OCI-LY3 (cell line): ENCODE measurements at regions not wholly inside any gene's neighbourhood (a gene's known extent, or its start where the extent isn't known, plus 50 kb on each side); places are given as distances from the start of the nearest gene placed in this dataset.
"Not testable (repeated sequence)": the region's sequence is repeated elsewhere in the genome, so short reads cannot be mapped to it uniquely, and the experiment has no call there.

ENCODE experiments used
- H2AFZ ChIP-seq: fragments of 200-600, 300-600 bp; shearing (Covaris generic); 2 replicates; pipeline ENCODE4 v1.6.0; 2014; ENCODE audit warnings: antibody characterized with exemption, low read depth, low read length
- H3K27ac ChIP-seq: fragments of 200-600, 300-600 bp; sonication (generic); 2 replicates; pipeline ENCODE4 v1.5.1; 2014; ENCODE audit warnings: mild to moderate bottlenecking, low read length, moderate library complexity, mixed read lengths
- H3K27me3 ChIP-seq: fragments of 200-600, 300-600 bp; sonication (generic); 2 replicates; pipeline ENCODE4 v1.6.1; 2014; ENCODE audit warnings: low read depth, low read length, mixed read lengths
- H3K36me3 ChIP-seq: fragments of 200-600, 300-600 bp; sonication (generic); replicated peaks from 2 replicates; pipeline ENCODE3; 2014; ENCODE audit warnings: low read depth, low read length, mixed read lengths
- H3K4me1 ChIP-seq: fragments of 300-600, 200-600 bp; sonication (generic); 2 replicates; pipeline ENCODE4 v1.6.1; 2014; ENCODE audit warnings: low read length, mixed read lengths
- H3K4me2 ChIP-seq: fragments of 200-600, 300-600 bp; sonication (generic); 2 replicates; pipeline ENCODE4 v1.6.1; 2014; ENCODE audit warnings: low read length, mixed read lengths
- H3K4me3 ChIP-seq: fragments of 300-600, 200-600 bp; sonication (generic); 2 replicates; pipeline ENCODE4 v1.5.1; 2014; ENCODE audit warnings: antibody characterized with exemption, mild to moderate bottlenecking, low read length, moderate library complexity
- H3K79me2 ChIP-seq: fragments of 300-600, 200-600 bp; shearing (Covaris generic); 2 replicates; pipeline ENCODE4 v1.6.1; 2014; ENCODE audit warnings: mild to moderate bottlenecking, low read length, mixed read lengths
- H3K9ac ChIP-seq: fragments of 300-600, 200-600 bp; shearing (Covaris generic); 2 replicates; pipeline ENCODE4 v1.6.0; 2014; ENCODE audit warnings: mild to moderate bottlenecking, low read length, moderate library complexity
- H3K9me3 ChIP-seq: fragments of 200-600, 300-600 bp; shearing (Covaris generic); 2 replicates; pipeline ENCODE4 v1.6.1; 2014; ENCODE audit warnings: low read length, mixed read lengths; ENCODE audit not compliant: insufficient read depth
- H4K20me1 ChIP-seq: fragments of 200-600, 300-600 bp; sonication (generic); 2 replicates; pipeline ENCODE4 v1.6.1; 2016; ENCODE audit warnings: low read length, mixed read lengths; ENCODE audit not compliant: insufficient read depth
- CTCF ChIP-seq: fragments of 200-600, 300-600 bp; sonication (generic); IDR thresholded peaks from 2 replicates; pipeline ENCODE4 v1.5.1; 2014; ENCODE audit warnings: antibody characterized with exemption, low read length, low read depth
- EZH2phosphoT487 ChIP-seq: fragments of 200-600 bp; shearing (Covaris generic); IDR thresholded peaks from 2 replicates; pipeline ENCODE4 v1.6.1; 2018; ENCODE audit warnings: antibody characterized with exemption, mixed run types, low read depth

- Histone ChIP-seq H3K36me3 (peaks cover 3% of the 10 kb centered on the region), H3K79me2 (no peaks in the 10 kb centered on the region), H3K9ac (no peak overlapping the region), H3K4me2 (no peak overlapping the region), H3K9me3 (no peaks in the 10 kb centered on the region), H3K27me3 (no peaks in the 10 kb centered on the region), H3K4me1 (no peaks in the 10 kb centered on the region), H3K4me3 (no peak overlapping the region), H4K20me1 (no peaks in the 10 kb centered on the region), H3K27ac (no peak overlapping the region), H2AFZ (no peak overlapping the region)
- TF ChIP-seq CTCF = no peak
- no peak for TF ChIP-seq EZH2phosphoT487
Measured at GRCh38 chr18:44342946-44343345, 337.7 kb upstream of the SETBP1 start.

- peak overlapping the region; percentile 7; the same call in 1 of the 2 replicates for H2AFZ ChIP-seq
- H3K36me3 ChIP-seq = peaks cover 2% of the 10 kb centered on the region
- H3K79me2 ChIP-seq = no peaks in the 10 kb centered on the region
- no peak overlapping the region for H3K4me3 ChIP-seq
- H4K20me1 ChIP-seq = no peaks in the 10 kb centered on the region
- H3K9ac ChIP-seq = no peak overlapping the region
- H3K27ac ChIP-seq = no peak overlapping the region
- H3K4me1 ChIP-seq = no peaks in the 10 kb centered on the region
- TF ChIP-seq CTCF = no peak
- no peak for TF ChIP-seq EZH2phosphoT487
- no peak overlapping the region for H3K4me2 ChIP-seq
- H3K27me3 ChIP-seq = no peaks in the 10 kb centered on the region
- H3K9me3 ChIP-seq = no peaks in the 10 kb centered on the region
Measured at GRCh38 chr18:44343570-44343969, 337.1 kb upstream of the SETBP1 start.

DNA sequence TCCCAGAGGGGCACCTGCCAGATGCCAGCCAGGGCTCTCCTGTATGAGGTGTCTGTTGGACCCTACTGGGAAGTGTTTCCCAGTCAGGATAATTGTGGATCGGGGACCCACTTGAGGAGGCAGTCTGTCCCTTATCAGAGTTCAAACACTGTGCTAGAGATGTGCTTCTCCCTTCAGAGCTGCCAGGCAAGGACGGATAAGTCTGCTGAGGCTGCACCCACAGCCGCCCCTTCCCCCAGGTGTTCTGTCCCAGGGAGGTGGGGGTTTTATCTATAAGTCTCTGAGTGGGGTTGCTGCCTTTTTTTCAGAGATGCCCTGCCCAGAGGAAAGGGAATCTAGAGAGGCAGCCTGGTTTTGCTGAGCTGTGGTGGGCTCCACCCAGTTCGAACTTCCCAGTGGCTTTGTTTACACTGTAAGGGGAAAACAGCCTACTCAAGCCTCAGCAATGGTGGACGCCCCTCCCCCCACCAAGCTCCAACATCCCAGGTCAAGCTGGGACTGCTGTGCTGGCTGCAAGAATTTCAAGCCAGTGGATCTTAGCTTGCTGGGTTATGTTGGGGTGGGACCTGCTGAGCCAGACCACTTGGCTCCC, 324.0 kb upstream of the SETBP1 start:
- no peak overlapping the region for H3K27ac ChIP-seq
- H3K4me2 ChIP-seq = no peak overlapping the region
- H2AFZ ChIP-seq = no peak overlapping the region
- H3K4me3 ChIP-seq = no peak overlapping the region
- no peaks in the 10 kb centered on the region for H3K27me3 ChIP-seq
- H3K36me3 ChIP-seq = no peaks in the 10 kb centered on the region
- peaks cover 18% of the 10 kb centered on the region for H3K4me1 ChIP-seq
- H3K9ac ChIP-seq = no peak overlapping the region
- no peak for TF ChIP-seq EZH2phosphoT487
- TF ChIP-seq CTCF = no peak
- peaks cover 13% of the 10 kb centered on the region for H3K9me3 ChIP-seq
- H3K79me2 ChIP-seq = no peaks in the 10 kb centered on the region
- H4K20me1 ChIP-seq = no peaks in the 10 kb centered on the region

DNA sequence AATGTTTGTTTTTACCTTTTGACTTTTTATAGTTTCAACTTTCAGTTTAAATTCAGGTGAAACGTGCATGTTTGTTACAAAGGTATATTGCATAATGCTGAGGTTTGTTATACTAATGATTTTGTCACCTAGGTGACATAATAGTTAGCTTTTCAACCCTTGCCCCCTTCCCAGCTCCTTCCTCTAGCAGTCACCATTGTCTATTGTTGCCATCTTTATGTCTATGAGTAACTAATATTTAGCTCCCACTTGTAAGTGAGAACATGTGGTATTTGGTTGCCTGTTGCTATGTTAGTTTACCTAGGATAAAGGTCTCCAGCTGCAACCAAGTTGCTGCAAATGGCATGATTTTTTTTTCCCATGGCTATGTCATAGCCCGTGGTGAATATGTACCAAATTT, 322.3 kb upstream of the SETBP1 start:
- Histone ChIP-seq H2AFZ (no peak overlapping the region), H3K27me3 (no peaks in the 10 kb centered on the region), H3K79me2 (no peaks in the 10 kb centered on the region), H3K9me3 (peaks cover 13% of the 10 kb centered on the region), H3K4me1 (peaks cover 12% of the 10 kb centered on the region), H3K9ac (no peak overlapping the region), H4K20me1 (no peaks in the 10 kb centered on the region), H3K4me2 (no peak overlapping the region), H3K36me3 (no peaks in the 10 kb centered on the region), H3K4me3 (no peak overlapping the region), H3K27ac (no peak overlapping the region)
- TF ChIP-seq EZH2phosphoT487 = no peak

DNA sequence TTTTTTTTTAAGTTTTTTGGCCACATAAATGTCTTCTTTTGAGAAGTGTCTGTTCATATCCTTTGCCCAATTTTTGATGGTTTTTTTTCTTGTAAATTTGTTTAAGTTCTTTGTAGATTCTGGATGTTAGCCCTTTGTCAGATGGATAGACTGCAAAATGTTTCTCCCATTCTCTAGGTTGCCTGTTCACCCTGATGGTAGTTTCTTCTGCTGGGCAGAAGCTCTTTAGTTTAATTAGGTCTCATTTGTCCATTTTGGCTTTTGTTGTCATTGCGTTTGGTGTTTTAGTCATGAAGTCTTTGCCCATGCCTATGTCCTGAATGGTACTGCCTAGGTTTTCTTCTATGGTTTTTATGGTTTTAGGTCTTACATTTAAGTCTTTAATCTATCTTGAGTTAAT, 320.9 kb upstream of the SETBP1 start:
- not testable (repeated sequence) for H3K4me3 ChIP-seq, H3K4me2 ChIP-seq, H2AFZ ChIP-seq, H3K4me1 ChIP-seq, H4K20me1 ChIP-seq, H3K79me2 ChIP-seq, H3K27me3 ChIP-seq, H3K9me3 ChIP-seq, H3K36me3 ChIP-seq, H3K9ac ChIP-seq, H3K27ac ChIP-seq

GRCh38 chr18:44362213-44362612, 318.5 kb upstream of the SETBP1 start:
- H3K79me2 ChIP-seq, H3K27me3 ChIP-seq, H3K9me3 ChIP-seq, H3K9ac ChIP-seq, H2AFZ ChIP-seq, H3K4me3 ChIP-seq, H3K4me1 ChIP-seq, H3K36me3 ChIP-seq, H3K4me2 ChIP-seq, H3K27ac ChIP-seq, H4K20me1 ChIP-seq: not testable (repeated sequence)
